WERI-Rb-1 (cell line): ENCODE measurements at regions not wholly inside any gene's neighbourhood (a gene's known extent, or its start where the extent isn't known, plus 50 kb on each side); places are given as distances from the start of the nearest gene placed in this dataset.

Experiments
- DNase-seq: peaks from one replicate; pipeline ENCODE4 v3.0.0-alpha.2; 2020
- H3K27ac ChIP-seq: fragments of 250-450 bp; sonication (Bioruptor Pico); 2 replicates; pipeline ENCODE4 v1.5.1; 2020; ENCODE audit warnings: mild to moderate bottlenecking, moderate library complexity
- H3K27me3 ChIP-seq: fragments of 250-450 bp; sonication (Bioruptor Pico); 2 replicates; pipeline ENCODE4 v1.5.1; 2021; ENCODE audit warnings: mild to moderate bottlenecking, low read depth, moderate library complexity; ENCODE audit not compliant: insufficient read depth, severe bottlenecking
- H3K36me3 ChIP-seq: fragments of 250-450 bp; sonication (Bioruptor Pico); 2 replicates; pipeline ENCODE4 v1.5.1; 2020; ENCODE audit warnings: mild to moderate bottlenecking, moderate library complexity
- H3K4me3 ChIP-seq: 2 replicates; pipeline ENCODE4 v1.5.1; 2011; ENCODE audit warnings: low read depth, mild to moderate bottlenecking, control low read depth, low read length
- H3K9me3 ChIP-seq: fragments of 250-450 bp; sonication (Bioruptor Pico); 2 replicates; pipeline ENCODE4 v1.5.1; 2021; ENCODE audit warnings: mild to moderate bottlenecking, moderate library complexity; ENCODE audit not compliant: severe bottlenecking
- TF ChIP-seq, protein P1 (sequence below): IDR thresholded peaks from 2 replicates; pipeline ENCODE4 v1.5.1; 2011; ENCODE audit warnings: low read depth, mild to moderate bottlenecking, control low read depth, inconsistent platforms, low read length

GRCh38 chr2:139704606-139705005 is 924.4 kb upstream of the NXPH2 start:
- H3K27ac ChIP-seq: no peak overlapping the region
- H3K36me3 ChIP-seq: no peaks in the 10 kb centered on the region
- H3K4me3 ChIP-seq: no peak overlapping the region
- H3K9me3 ChIP-seq: no peaks in the 10 kb centered on the region
- H3K27me3 ChIP-seq: no peaks in the 10 kb centered on the region
- TF ChIP-seq, protein P1, sequence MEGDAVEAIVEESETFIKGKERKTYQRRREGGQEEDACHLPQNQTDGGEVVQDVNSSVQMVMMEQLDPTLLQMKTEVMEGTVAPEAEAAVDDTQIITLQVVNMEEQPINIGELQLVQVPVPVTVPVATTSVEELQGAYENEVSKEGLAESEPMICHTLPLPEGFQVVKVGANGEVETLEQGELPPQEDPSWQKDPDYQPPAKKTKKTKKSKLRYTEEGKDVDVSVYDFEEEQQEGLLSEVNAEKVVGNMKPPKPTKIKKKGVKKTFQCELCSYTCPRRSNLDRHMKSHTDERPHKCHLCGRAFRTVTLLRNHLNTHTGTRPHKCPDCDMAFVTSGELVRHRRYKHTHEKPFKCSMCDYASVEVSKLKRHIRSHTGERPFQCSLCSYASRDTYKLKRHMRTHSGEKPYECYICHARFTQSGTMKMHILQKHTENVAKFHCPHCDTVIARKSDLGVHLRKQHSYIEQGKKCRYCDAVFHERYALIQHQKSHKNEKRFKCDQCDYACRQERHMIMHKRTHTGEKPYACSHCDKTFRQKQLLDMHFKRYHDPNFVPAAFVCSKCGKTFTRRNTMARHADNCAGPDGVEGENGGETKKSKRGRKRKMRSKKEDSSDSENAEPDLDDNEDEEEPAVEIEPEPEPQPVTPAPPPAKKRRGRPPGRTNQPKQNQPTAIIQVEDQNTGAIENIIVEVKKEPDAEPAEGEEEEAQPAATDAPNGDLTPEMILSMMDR: no peak
- no peak for DNase-seq

DNA sequence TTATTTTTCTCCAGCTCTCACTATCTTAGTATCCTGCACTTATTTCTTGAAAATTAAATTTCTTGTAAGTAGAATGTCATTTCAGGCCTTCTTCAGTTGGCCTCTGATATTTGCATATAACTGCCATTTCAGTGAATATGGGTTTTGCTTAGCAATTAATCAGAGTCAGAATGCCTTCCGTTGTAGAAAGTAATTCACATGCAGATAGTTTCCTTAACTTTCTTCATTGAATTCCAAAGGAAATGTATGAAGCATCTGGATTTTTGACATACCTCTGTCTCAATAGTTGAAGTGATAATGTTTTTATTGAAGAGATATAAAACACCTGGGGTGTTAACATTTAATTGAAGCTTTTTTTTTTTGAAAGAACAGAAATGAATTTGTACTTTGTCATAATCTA is 914.1 kb upstream of the NXPH2 start:
- H3K27ac ChIP-seq: no peak overlapping the region
- no peaks in the 10 kb centered on the region for H3K36me3 ChIP-seq
- TF ChIP-seq, protein P1: no peak
- no peak for DNase-seq
- H3K4me3 ChIP-seq: no peak overlapping the region
- no peaks in the 10 kb centered on the region for H3K9me3 ChIP-seq
- no peaks in the 10 kb centered on the region for H3K27me3 ChIP-seq

- DNase-seq: no peak
- no peaks in the 10 kb centered on the region for H3K9me3 ChIP-seq
- no peak overlapping the region for H3K4me3 ChIP-seq
- no peaks in the 10 kb centered on the region for H3K36me3 ChIP-seq
- no peaks in the 10 kb centered on the region for H3K27me3 ChIP-seq
- TF ChIP-seq, protein P1: no peak
- H3K27ac ChIP-seq: no peak overlapping the region
Measured at GRCh38 chr2:139686205-139686604, 906.0 kb upstream of the NXPH2 start.

- Histone ChIP-seq H3K36me3 (no peaks in the 10 kb centered on the region), H3K27ac (no peak overlapping the region), H3K4me3 (no peak overlapping the region), H3K27me3 (no peaks in the 10 kb centered on the region), H3K9me3 (no peaks in the 10 kb centered on the region)
- no peak for DNase-seq
- TF ChIP-seq, protein P1: no peak
Measured at GRCh38 chr2:139685090-139685983, 905.1 kb upstream of the NXPH2 start.

GRCh38 chr2:139684286-139684860 is 904.2 kb upstream of the NXPH2 start:
- H3K27ac ChIP-seq: no peak overlapping the region
- H3K9me3 ChIP-seq: no peaks in the 10 kb centered on the region
- peak; percentile 7 for DNase-seq
- H3K36me3 ChIP-seq: no peaks in the 10 kb centered on the region
- H3K4me3 ChIP-seq: no peak overlapping the region
- TF ChIP-seq, protein P1: no peak
- no peaks in the 10 kb centered on the region for H3K27me3 ChIP-seq
